H9 (cell line): ENCODE measurements at regions not wholly inside any gene's neighbourhood (a gene's known extent, or its start where the extent isn't known, plus 50 kb on each side); places are given as distances from the start of the nearest gene placed in this dataset.

ENCODE experiments used
- DNase-seq: peaks from one replicate; pipeline ENCODE4 v3.0.0-alpha.2; 2017
- H2AFZ ChIP-seq: one replicate; pipeline ENCODE4 v1.6.1; 2013; ENCODE audit warnings: mild to moderate bottlenecking, low read length, control low read depth, moderate library complexity
- H2AK5ac ChIP-seq: 2 replicates; pipeline ENCODE4 v1.6.1; 2013; ENCODE audit warnings: low read length, control low read depth, mixed read lengths; ENCODE audit not compliant: insufficient read length
- H2BK120ac ChIP-seq: one replicate; pipeline ENCODE4 v1.6.1; 2013; ENCODE audit warnings: low read depth, mild to moderate bottlenecking, low read length, control low read depth, inconsistent platforms; ENCODE audit not compliant: poor library complexity, severe bottlenecking
- H2BK12ac ChIP-seq: 2 replicates; pipeline ENCODE4 v1.6.1; 2013; ENCODE audit warnings: low read length, control low read depth, mixed read lengths, low read depth; ENCODE audit not compliant: insufficient read length
- H2BK15ac ChIP-seq: 2 replicates; pipeline ENCODE4 v1.6.1; 2013; ENCODE audit warnings: low read depth, low read length, control low read depth
- H2BK20ac ChIP-seq: one replicate; pipeline ENCODE4 v1.6.1; 2013; ENCODE audit warnings: low read depth, mild to moderate bottlenecking, low read length, control low read depth, inconsistent platforms; ENCODE audit not compliant: poor library complexity, severe bottlenecking
- H2BK5ac ChIP-seq: 2 replicates; pipeline ENCODE4 v1.6.1; 2013; ENCODE audit warnings: low read length, control low read depth, mixed read lengths; ENCODE audit not compliant: insufficient read length
- H3K14ac ChIP-seq: 2 replicates; pipeline ENCODE4 v1.6.1; 2013; ENCODE audit warnings: low read length, control low read depth; ENCODE audit not compliant: insufficient read depth
- H3K18ac ChIP-seq: 2 replicates; pipeline ENCODE4 v1.6.1; 2013; ENCODE audit warnings: low read depth, mild to moderate bottlenecking, mixed read lengths, low read length, control low read depth; ENCODE audit not compliant: insufficient read length
- H3K23ac ChIP-seq: 2 replicates; pipeline ENCODE4 v1.6.1; 2013; ENCODE audit warnings: low read length, control low read depth, mixed read lengths, low read depth; ENCODE audit not compliant: insufficient read length
- H3K23me2 ChIP-seq: 2 replicates; pipeline ENCODE4 v1.6.1; 2013; ENCODE audit warnings: low read depth, mild to moderate bottlenecking, mixed read lengths, low read length, control low read depth; ENCODE audit not compliant: insufficient read length, poor library complexity, severe bottlenecking
- H3K27ac ChIP-seq: 2 replicates; pipeline ENCODE4 v1.5.1; 2013; ENCODE audit warnings: low read length, control low read depth, mixed read lengths, low read depth; ENCODE audit not compliant: insufficient read length
- H3K27me3 ChIP-seq: 2 replicates; pipeline ENCODE4 v1.6.1; 2013; ENCODE audit warnings: low read length, control low read depth, inconsistent platforms; ENCODE audit not compliant: insufficient read depth
- H3K4ac ChIP-seq: 2 replicates; pipeline ENCODE4 v1.6.1; 2013; ENCODE audit warnings: low read depth, mild to moderate bottlenecking, control low read depth, inconsistent platforms, low read length, moderate library complexity
- H3K4me1 ChIP-seq: 2 replicates; pipeline ENCODE4 v1.6.1; 2013; ENCODE audit warnings: low read length, control low read depth, inconsistent platforms; ENCODE audit not compliant: insufficient read depth
- H3K4me2 ChIP-seq: 2 replicates; pipeline ENCODE4 v1.6.1; 2013; ENCODE audit warnings: low read length, control low read depth, mixed read lengths; ENCODE audit not compliant: insufficient read length, insufficient read depth
- H3K56ac ChIP-seq: 2 replicates; pipeline ENCODE4 v1.6.1; 2013; ENCODE audit warnings: low read depth, mild to moderate bottlenecking, mixed read lengths, low read length, control low read depth; ENCODE audit not compliant: insufficient read length
- H3K79me1 ChIP-seq: 2 replicates; pipeline ENCODE4 v1.6.1; 2013; ENCODE audit warnings: low read depth, mild to moderate bottlenecking, moderate library complexity, low read length, control low read depth, inconsistent platforms; ENCODE audit not compliant: insufficient read depth, poor library complexity, severe bottlenecking
- H3K79me2 ChIP-seq: 2 replicates; pipeline ENCODE4 v1.6.1; 2013; ENCODE audit warnings: low read length, control low read depth, inconsistent platforms; ENCODE audit not compliant: insufficient read depth
- H3K9ac ChIP-seq: 2 replicates; pipeline ENCODE4 v1.6.1; 2013; ENCODE audit warnings: low read length, control low read depth, mixed read lengths; ENCODE audit not compliant: insufficient read length; ENCODE audit errors: extremely low read depth
- H3K9me3 ChIP-seq: one replicate; pipeline ENCODE4 v1.6.1; 2013; ENCODE audit warnings: low read depth, low read length, inconsistent platforms; ENCODE audit not compliant: control insufficient read depth
- H3T11ph ChIP-seq: one replicate; pipeline ENCODE4 v1.6.1; 2013; ENCODE audit warnings: mild to moderate bottlenecking, low read length, control low read depth, inconsistent platforms
- H4K20me1 ChIP-seq: one replicate; pipeline ENCODE4 v1.6.1; 2013; ENCODE audit not compliant: control insufficient read depth, insufficient read length, insufficient read depth
- H4K5ac ChIP-seq: 2 replicates; pipeline ENCODE4 v1.6.1; 2013; ENCODE audit warnings: low read depth, mild to moderate bottlenecking, mixed read lengths, low read length, control low read depth; ENCODE audit not compliant: insufficient read length
- H4K8ac ChIP-seq: replicated peaks from 2 replicates; pipeline ENCODE4 v1.6.1; 2013; ENCODE audit warnings: low read length, control low read depth, mixed read lengths, low read depth; ENCODE audit not compliant: insufficient read length
- H4K91ac ChIP-seq: 2 replicates; pipeline ENCODE4 v1.6.1; 2013; ENCODE audit warnings: low read depth, mild to moderate bottlenecking, moderate library complexity, mixed read lengths, low read length, control low read depth; ENCODE audit not compliant: insufficient read length
- H3K27ac Mint-ChIP-seq, 3 experiments: 2 replicates in 2 of 3; 3 replicates in 1 of 3; pipeline ENCODE4 v1.8.0; 2020 to 2021; ENCODE audit warnings: mixed read lengths in 3 of 3, mild to moderate bottlenecking in 1 of 3, moderate library complexity in 1 of 3
- H3K27me3 Mint-ChIP-seq: 2 replicates; pipeline ENCODE4 v1.8.0; 2021; ENCODE audit warnings: low read depth, mild to moderate bottlenecking, moderate library complexity, mixed read lengths
- H3K36me3 Mint-ChIP-seq, 3 experiments: 2 replicates in 2 of 3; 3 replicates in 1 of 3; pipeline ENCODE4 v1.8.0; 2020 to 2021; ENCODE audit warnings: low read depth in 3 of 3, mixed read lengths in 3 of 3; ENCODE audit not compliant: insufficient read depth in 1 of 3
- H3K4me1 Mint-ChIP-seq, 2 experiments: 2 replicates each; pipeline ENCODE4 v1.8.0; 2020; ENCODE audit warnings: mixed read lengths in 2 of 2
- H3K4me3 Mint-ChIP-seq, 2 experiments: 2 replicates in 1 of 2; 3 replicates in 1 of 2; pipeline ENCODE4 v1.8.0; 2020 to 2021; ENCODE audit warnings: mild to moderate bottlenecking in 2 of 2, mixed read lengths in 2 of 2, moderate library complexity in 1 of 2
- H3K9me3 Mint-ChIP-seq, 2 experiments: 2 replicates in 1 of 2; 3 replicates in 1 of 2; pipeline ENCODE4 v1.8.0; 2020; ENCODE audit warnings: mild to moderate bottlenecking in 2 of 2, mixed read lengths in 2 of 2, moderate library complexity in 1 of 2
- WGBS: extraction: QIAGEN DNeasy Blood & Tissue Kit; methylation state at CpG from one replicate; pipeline ENCODE4 v1.1.7; 2013; ENCODE audit warnings: missing lambda C conversion rate, low lambda C conversion rate, mixed read lengths; ENCODE audit not compliant: insufficient read length; ENCODE audit errors: extremely low coverage; 5-methylcytosine and 5-hydroxymethylcytosine counted together
- TF ChIP-seq, protein P1 (sequence below): fragments of 200-600 bp; sonication (generic); conservative IDR thresholded peaks from 3 replicates; pipeline ENCODE4 v1.8.0; 2021; ENCODE audit warnings: antibody characterized with exemption, mild to moderate bottlenecking

GRCh38 chrX:122625821-122626220, 558.3 kb upstream of the GRIA3 start:
- H3K4ac ChIP-seq, result no peak overlapping the region
- TF ChIP-seq, protein P1, sequence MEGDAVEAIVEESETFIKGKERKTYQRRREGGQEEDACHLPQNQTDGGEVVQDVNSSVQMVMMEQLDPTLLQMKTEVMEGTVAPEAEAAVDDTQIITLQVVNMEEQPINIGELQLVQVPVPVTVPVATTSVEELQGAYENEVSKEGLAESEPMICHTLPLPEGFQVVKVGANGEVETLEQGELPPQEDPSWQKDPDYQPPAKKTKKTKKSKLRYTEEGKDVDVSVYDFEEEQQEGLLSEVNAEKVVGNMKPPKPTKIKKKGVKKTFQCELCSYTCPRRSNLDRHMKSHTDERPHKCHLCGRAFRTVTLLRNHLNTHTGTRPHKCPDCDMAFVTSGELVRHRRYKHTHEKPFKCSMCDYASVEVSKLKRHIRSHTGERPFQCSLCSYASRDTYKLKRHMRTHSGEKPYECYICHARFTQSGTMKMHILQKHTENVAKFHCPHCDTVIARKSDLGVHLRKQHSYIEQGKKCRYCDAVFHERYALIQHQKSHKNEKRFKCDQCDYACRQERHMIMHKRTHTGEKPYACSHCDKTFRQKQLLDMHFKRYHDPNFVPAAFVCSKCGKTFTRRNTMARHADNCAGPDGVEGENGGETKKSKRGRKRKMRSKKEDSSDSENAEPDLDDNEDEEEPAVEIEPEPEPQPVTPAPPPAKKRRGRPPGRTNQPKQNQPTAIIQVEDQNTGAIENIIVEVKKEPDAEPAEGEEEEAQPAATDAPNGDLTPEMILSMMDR, result no peak
- H2AFZ ChIP-seq, result no peak overlapping the region
- no peak overlapping the region for H2BK12ac ChIP-seq
- no peak overlapping the region for H3K27ac ChIP-seq
- H2BK120ac ChIP-seq, result no peak overlapping the region
- no peaks in the 10 kb centered on the region for H4K20me1 ChIP-seq
- no peak overlapping the region for H3K9ac ChIP-seq
- H3K9me3 ChIP-seq, result peaks cover 25% of the 10 kb centered on the region
- H2BK20ac ChIP-seq, result no peak overlapping the region
- H3K36me3 Mint-ChIP-seq, result peaks cover 0 to 2% (median under 1%) of the 10 kb centered on the region in 3 experiments; a peak in 3 of 7 replicates
- no peak overlapping the region for H4K5ac ChIP-seq
- H3K4me3 Mint-ChIP-seq, result no peak overlapping the region
- H3K4me1 ChIP-seq, result no peaks in the 10 kb centered on the region
- no peaks in the 10 kb centered on the region for H3K23me2 ChIP-seq
- H3K4me2 ChIP-seq, result no peak overlapping the region
- H3K9me3 Mint-ChIP-seq, result peaks cover 8 to 54% of the 10 kb centered on the region in 2 experiments
- H2BK5ac ChIP-seq, result no peak overlapping the region
- H3K79me1 ChIP-seq, result no peaks in the 10 kb centered on the region
- WGBS, result no CpG with 5 or more reads among the region's 3 CpGs
- no peaks in the 10 kb centered on the region for H3K79me2 ChIP-seq
- no peak overlapping the region for H3T11ph ChIP-seq
- no peak overlapping the region for H4K91ac ChIP-seq
- no peak overlapping the region for H3K14ac ChIP-seq
- H2AK5ac ChIP-seq, result no peak overlapping the region
- no peak overlapping the region for H2BK15ac ChIP-seq
- no peaks in the 10 kb centered on the region for H3K27me3 ChIP-seq
- H3K4me1 Mint-ChIP-seq, result 0 out of 4 replicates have a peak, but pooled peaks cover 3 to 4% of the 10 kb centered on the region in 2 experiments
- H3K18ac ChIP-seq, result no peak overlapping the region
- H4K8ac ChIP-seq, result no peak overlapping the region
- H3K27me3 Mint-ChIP-seq, result no peaks in the 10 kb centered on the region
- H3K27ac Mint-ChIP-seq, result no peak overlapping the region
- H3K23ac ChIP-seq, result no peak overlapping the region
- DNase-seq, result no peak
- H3K56ac ChIP-seq, result no peak overlapping the region
